Right atrium auricular region (tissue), 2 donors: ENCODE measurements at regions not wholly inside any gene's neighbourhood (a gene's known extent, or its start where the extent isn't known, plus 50 kb on each side); places are given as distances from the start of the nearest gene placed in this dataset.

Experiments
- DNase-seq: peaks from one replicate; pipeline ENCODE4 v3.0.0-alpha.2; 2019; ENCODE audit warnings: low spot score
- H3K27ac ChIP-seq, 2 donors: fragments of 200-600 bp; sonication (generic); 1 replicate in 1 of 2; 2 replicates in 1 of 2; pipeline ENCODE4 v1.5.1; 2016 to 2019
- H3K27me3 ChIP-seq, 2 donors: fragments of 200-600 bp; sonication (generic); one replicate each; pipeline versions ENCODE4 v1.5.1 to v1.6.0; 2017 to 2019
- H3K36me3 ChIP-seq: fragments of 200-600 bp; sonication (generic); one replicate; pipeline ENCODE4 v1.5.1; 2016
- H3K4me1 ChIP-seq, 2 donors: fragments of 200-600 bp; sonication (generic); one replicate each; pipeline versions ENCODE4 v1.5.1 to v1.6.0; 2017 to 2019
- H3K4me3 ChIP-seq, 2 donors: fragments of 200-600 bp; sonication (generic); 1 replicate in 1 of 2; 2 replicates in 1 of 2; pipeline ENCODE4 v1.5.1; 2017 to 2019; ENCODE audit warnings: mild to moderate bottlenecking in 1 of 2, moderate library complexity in 1 of 2
- H3K9me3 ChIP-seq, 2 donors: fragments of 200-600 bp; sonication (generic); one replicate each; pipeline ENCODE4 v1.5.1; 2019
- TF ChIP-seq, protein P1 (sequence below), 2 donors: fragments of 200-600 bp; sonication (generic); IDR thresholded peaks; one replicate each; pipeline ENCODE4 v1.5.1; 2019; ENCODE audit warnings: antibody characterized with exemption in 2 of 2

DNA sequence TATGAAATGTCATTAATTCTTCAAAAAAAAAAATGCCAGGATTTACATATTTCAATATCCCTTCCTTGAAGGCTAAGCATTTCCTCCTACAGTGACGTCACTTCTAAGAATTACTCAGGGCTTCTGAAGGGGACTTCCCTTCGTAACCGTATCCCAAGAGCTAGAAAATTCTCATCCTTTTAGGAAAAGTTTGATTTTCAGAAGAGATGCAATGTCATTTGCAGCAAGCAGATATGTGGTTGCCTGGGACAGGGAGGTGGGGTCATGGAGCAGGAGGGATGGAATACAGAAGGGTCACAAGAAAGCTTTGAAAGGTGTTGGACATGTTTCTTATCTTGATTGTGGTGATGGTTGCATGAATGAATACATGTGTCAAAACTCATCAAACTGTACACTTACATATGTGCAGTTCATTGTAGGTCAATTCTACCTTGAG, 97.0 kb upstream of the ATL2 start:
- Histone ChIP-seq H3K4me1 (no peaks in the 10 kb centered on the region), H3K4me3 (no peak overlapping the region), H3K36me3 (no peaks in the 10 kb centered on the region), H3K9me3 (no peaks in the 10 kb centered on the region), H3K27ac (no peak overlapping the region), H3K27me3 (no peaks in the 10 kb centered on the region)
- TF ChIP-seq, protein P1, sequence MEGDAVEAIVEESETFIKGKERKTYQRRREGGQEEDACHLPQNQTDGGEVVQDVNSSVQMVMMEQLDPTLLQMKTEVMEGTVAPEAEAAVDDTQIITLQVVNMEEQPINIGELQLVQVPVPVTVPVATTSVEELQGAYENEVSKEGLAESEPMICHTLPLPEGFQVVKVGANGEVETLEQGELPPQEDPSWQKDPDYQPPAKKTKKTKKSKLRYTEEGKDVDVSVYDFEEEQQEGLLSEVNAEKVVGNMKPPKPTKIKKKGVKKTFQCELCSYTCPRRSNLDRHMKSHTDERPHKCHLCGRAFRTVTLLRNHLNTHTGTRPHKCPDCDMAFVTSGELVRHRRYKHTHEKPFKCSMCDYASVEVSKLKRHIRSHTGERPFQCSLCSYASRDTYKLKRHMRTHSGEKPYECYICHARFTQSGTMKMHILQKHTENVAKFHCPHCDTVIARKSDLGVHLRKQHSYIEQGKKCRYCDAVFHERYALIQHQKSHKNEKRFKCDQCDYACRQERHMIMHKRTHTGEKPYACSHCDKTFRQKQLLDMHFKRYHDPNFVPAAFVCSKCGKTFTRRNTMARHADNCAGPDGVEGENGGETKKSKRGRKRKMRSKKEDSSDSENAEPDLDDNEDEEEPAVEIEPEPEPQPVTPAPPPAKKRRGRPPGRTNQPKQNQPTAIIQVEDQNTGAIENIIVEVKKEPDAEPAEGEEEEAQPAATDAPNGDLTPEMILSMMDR (IDR thresholded peaks at IDR 0.05), result no peak
- no peak for DNase-seq

- Histone ChIP-seq H3K27ac (no peak overlapping the region), H3K4me1 (no peaks in the 10 kb centered on the region)
These were observed 96.4 kb upstream of the ATL2 start for GRCh38 chr2:38473333-38474005.

GRCh38 chr2:38470115-38470514, 93.0 kb upstream of the ATL2 start:
- no peaks in the 10 kb centered on the region for H3K27me3 ChIP-seq
- TF ChIP-seq, protein P1 (IDR thresholded peaks at IDR 0.05), result no peak
- no peak overlapping the region for H3K4me3 ChIP-seq
- H3K9me3 ChIP-seq, result no peaks in the 10 kb centered on the region
- no peak for DNase-seq
- no peak overlapping the region for H3K27ac ChIP-seq
- H3K4me1 ChIP-seq, result no peaks in the 10 kb centered on the region
- no peaks in the 10 kb centered on the region for H3K36me3 ChIP-seq

More at GRCh38 chr2:38473333-38474005, 96.4 kb upstream of the ATL2 start:
- no peak for DNase-seq
- H3K4me3 ChIP-seq, result no peak overlapping the region
- H3K27me3 ChIP-seq, result no peaks in the 10 kb centered on the region
- H3K36me3 ChIP-seq, result no peaks in the 10 kb centered on the region
- no peaks in the 10 kb centered on the region for H3K9me3 ChIP-seq
- TF ChIP-seq, protein P1 (IDR thresholded peaks at IDR 0.05), result no peak

DNA sequence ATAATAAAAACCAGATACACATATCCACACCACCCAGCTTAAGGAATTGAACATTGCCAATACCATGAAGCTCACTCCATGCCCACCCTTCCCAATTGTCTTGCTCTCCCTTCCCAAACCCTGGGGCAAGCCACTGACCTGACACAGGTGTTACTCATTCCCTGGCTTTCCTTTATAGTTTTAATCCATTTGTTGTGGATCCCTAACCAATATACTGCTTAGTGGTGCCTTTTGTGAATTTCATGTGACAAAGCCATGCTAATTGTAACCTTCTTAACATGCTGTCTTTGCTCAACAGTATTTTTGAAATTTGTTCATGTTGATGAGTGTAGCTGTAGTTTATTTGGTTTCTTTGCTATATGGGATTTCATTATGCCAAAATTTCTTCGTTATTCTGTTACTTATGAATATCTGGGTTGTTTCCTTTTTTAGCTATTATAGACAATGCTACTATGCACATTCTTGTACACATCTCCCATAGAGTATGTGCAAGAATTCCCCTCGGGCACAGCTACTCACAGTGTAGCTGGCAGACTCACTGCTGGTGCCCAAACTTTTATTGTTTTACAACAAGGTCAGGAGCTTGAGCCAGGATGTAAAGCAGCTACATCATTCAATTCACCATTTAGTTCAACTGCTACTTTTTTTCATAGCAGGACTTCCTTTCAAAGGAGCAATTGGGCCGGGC, 90.8 kb upstream of the ATL2 start:
- Histone ChIP-seq H3K27ac (no peak overlapping the region), H3K27me3 (no peaks in the 10 kb centered on the region), H3K4me1 (no peaks in the 10 kb centered on the region), H3K4me3 (no peak overlapping the region), H3K9me3 (no peaks in the 10 kb centered on the region), H3K36me3 (no peaks in the 10 kb centered on the region)
- no peak for DNase-seq
- TF ChIP-seq, protein P1 (IDR thresholded peaks at IDR 0.05), result no peak

GRCh38 chr2:38466876-38467767, 90.0 kb upstream of the ATL2 start:
- no peak for DNase-seq
- Histone ChIP-seq H3K27me3 (no peaks in the 10 kb centered on the region), H3K4me1 (no peaks in the 10 kb centered on the region), H3K9me3 (no peaks in the 10 kb centered on the region), H3K27ac (no peak overlapping the region), H3K36me3 (no peaks in the 10 kb centered on the region), H3K4me3 (no peak overlapping the region)
- TF ChIP-seq, protein P1 (IDR thresholded peaks at IDR 0.05), result no peak
